HG03108 (cell line): ENCODE measurements at regions not wholly inside any gene's neighbourhood (a gene's known extent, or its start where the extent isn't known, plus 50 kb on each side); places are given as distances from the start of the nearest gene placed in this dataset.
"Not testable (repeated sequence)": the region's sequence is repeated elsewhere in the genome, so short reads cannot be mapped to it uniquely, and the experiment has no call there.

Experiments
- ATAC-seq: cut with Tn5 transposase; IDR thresholded peaks from one replicate; pipeline ENCODE4 v1.9.1; 2021; ENCODE audit warnings: moderate library complexity; ENCODE audit not compliant: unreplicated experiment

DNA sequence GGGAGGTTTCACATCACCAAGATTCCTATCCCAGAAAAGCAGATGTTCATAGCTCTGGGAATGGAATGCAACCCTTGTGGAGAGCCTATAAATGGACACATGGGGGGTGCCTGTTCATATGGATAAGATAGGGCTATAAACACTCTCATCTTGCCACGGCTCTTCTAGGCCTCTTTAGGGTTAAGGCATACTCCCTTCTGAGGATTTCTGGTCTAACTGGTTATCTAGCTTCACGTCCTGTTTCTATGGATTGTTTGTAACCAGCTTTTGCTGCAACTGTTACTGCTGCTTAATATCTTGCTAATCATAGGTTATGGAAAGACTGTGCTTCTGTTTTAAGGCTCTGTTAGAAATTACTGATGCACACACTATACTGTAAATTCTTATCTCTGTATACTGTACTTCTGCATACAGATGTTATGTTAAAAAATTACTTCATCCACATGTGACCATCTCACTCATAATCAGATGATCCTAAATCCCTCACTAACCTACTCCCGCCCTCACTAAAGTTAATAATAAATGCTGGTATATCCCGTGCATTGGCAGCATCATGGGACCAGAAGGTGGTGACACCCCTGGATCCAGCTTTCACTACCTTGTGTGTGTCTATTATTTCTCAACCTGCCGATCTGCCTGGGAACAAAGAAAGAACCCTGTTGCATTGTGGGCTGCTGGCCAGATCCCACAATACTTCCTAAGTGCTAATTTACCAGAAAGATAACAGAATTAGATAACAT is 68.7 kb downstream of the PRKAB2 start:
- not testable (repeated sequence) for ATAC-seq

DNA sequence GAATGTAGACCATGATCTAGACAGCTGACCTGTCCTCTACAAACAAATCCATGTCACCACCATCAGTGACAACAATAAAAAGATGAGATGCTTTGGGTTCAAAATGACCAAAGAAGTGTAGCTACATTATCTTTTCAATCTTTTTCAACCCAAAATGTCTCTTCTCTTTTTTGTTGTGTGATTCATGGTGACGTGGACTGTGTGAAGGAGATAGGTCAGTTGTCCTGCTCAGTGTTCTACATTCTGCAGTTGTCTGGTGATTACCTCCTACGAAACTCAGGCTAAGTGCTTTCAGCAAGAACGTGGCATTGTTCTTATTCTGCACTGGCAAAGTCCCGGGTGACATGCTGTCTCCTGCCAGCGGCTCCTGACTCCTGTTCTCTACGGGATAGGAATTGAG is 73.1 kb downstream of the PRKAB2 start:
- no peak for ATAC-seq

DNA sequence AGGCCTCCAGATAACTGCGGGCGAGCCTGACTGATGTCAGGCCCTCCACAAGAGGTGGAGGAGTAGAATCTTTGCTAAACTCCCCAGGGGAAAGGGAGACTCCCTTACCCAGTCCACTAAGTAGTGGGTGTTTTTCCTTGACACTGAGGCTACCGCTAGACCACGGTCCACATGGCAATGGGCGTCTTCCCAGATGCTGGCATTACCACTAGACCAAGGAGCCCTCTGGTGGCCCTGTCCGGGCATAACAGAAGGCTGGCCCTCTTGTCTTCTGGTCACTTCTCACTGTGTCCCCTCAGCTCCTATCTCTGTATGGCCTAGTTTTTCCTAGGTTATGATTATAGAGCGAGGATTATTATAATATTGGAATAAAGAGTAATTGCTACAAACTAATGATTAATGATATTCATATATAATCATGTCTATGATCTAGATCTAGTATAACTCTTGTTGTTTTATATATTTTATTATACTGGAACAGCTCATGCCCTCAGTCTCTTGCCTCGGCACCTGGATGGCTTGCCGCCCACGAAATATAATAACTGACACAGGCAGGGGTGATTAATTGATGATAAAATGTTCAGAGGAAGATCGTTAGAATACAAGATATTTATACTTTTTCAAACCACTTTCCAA is 73.8 kb downstream of the PRKAB2 start:
- not testable (repeated sequence) for ATAC-seq

DNA sequence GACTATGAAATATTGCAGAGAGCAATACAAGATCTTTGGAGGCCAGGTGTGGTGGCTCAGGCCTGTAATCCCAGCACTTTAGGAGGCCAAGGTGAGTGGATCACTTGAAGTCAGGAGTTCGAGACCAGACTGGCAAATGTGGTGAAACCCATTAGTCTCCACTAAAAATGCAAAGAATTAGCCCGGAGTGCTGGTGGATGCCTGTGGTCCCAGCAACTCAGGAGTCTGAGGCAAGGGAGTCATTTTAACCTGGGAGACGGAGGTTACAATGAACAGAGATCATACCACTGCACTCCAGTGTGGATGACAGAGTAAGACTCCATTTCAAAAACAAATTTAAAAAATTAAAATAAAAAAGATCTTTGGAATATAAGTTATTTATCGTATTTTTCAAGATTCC is 76.6 kb downstream of the PRKAB2 start:
- ATAC-seq: no peak

DNA sequence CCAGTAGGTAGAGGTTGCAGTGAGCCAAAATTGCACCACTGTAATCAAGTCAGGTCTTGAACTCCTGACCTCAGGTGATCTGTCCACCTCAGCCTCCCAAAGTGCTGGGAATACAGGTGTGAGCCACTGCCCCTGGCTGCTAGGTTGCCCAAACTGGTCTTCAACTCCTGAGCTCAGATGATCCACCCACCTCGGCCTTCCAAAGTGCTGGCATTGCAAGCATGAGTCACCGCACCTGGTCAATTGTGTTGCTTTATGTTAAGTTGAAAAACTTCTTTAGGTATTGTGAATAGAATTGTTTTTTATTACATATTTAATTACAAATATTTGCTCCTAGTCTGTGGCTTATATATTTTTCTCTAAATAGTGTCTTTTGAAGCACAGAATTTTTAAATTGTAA is 80.5 kb downstream of the PRKAB2 start:
- ATAC-seq: no peak

DNA sequence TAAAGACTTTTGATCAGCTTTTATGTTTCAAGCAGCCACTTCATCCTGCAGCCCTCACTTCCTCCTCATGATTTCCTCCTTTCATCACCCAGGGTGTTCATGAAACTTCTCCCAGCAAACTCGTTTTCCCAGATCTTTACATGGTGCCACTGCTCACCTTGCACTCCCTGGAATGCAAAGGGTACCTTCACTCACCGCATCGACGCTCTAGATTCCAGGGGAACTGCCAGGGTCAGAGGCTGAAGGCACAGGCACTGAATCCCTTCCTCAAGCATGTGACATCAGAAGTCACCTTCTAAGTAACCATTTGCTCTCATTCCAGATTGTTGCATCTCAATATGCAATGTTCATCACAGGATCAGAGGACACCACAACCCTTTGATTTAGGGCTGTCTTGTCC is 82.8 kb downstream of the PRKAB2 start:
- no peak for ATAC-seq

DNA sequence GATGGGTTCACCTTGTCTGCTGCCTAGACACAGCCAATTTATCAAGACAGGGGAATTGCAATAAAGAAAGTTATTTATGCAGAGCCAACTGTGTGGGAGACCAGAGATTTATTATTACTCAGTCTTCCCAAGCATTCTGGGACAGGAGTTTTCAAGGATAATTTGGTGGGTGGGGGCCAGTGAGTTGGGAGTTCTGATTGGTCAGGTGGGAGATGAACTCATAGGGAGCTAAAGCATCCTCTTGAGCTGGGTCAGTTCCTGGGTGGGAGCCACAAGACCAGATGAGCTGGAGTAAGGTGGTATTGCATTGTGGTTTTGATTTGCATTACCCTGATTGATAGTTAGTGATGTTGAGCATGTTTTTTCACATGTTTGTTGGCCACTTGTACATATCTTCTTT is 86.1 kb downstream of the PRKAB2 start:
- no peak for ATAC-seq

DNA sequence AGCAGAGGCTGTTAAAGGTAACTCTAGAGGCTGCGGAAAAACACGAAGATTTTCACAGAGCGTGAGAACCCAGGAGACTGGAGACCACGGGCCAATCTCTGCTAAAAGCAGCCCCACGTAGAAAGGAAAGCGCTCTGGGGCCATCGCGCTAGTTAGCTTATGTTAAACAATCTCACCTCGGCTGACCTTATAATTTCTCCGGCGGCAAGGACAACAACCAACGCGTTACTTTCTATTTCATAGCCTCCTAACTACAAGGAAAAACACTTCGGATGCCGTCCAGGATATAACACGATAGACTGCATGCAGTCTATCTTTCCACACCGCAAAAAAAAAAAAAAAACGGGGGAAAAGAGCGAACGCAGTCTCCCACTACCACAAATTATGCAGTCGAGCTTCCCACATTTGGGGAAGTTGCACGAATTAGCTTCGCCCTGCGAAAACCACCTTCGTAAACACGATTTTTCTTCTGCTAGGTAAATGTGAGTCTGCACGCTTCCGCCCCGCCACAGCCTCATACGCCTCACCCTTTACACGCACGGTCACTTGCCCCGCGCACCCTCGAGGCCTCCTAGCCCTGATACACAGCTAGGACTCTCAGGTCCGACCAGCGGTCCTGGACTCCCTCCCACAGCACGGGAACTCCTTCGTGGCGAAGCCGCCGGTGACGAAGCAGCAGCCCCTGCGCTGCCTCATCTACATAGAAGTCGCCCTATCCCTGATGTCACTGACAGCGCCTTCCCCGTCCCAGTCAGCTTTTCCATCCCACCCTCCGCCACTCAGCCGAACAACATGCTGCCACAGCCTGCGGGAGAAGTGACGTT is 87.8 kb downstream of the PRKAB2 start:
- peak; percentile 58 for ATAC-seq

DNA sequence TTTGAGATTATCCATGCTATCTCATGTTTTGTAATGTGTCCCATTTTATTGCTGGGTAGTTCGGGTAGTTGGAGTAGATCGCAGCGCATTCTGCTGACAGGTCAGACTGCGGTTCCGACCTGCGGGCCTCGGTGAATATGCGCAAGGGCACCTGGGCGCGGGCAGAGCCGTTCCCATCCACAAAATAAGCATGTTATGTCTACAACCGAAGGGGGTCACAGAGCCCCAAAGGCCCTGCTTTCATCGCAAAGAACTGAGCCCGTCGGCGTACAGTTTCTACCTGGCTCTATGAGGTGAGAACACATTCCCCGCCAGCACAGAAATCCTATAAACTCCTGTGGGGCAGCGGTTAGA is 88.4 kb downstream of the PRKAB2 start:
- no peak for ATAC-seq

DNA sequence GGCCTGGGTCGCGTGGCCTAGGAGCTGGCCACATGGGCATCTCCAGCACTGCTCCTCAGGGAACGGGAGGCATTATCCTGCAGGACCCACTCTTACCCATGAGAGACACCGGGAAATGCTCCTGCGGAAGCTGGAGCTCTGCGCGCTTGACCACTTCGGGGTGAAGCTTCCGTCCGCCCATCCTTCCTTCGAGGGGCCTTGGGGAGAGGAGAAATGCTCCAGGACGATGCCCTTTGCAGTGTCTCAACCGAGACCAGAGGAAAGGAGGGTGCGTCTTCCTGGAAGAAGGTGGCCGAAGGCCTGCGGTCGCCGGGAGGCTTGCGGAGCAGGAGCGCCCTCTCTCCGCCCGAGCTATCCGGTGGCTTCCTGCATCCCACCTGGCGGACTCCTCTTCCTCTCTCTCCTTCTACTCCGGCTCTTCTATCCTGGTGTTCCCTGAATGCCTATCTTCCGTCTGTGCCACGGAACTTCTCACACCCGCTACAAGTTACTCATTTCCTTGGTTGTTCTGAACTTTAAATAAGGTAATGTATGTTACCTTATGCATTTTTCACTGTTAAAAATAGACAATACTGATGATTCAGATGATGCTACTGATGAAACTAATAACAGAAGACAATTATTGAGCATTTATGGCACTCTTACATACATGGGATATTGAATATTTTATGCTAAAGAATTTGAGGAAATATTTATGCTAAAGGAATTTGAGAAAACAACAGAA is 91.4 kb downstream of the PRKAB2 start:
- no peak for ATAC-seq

DNA sequence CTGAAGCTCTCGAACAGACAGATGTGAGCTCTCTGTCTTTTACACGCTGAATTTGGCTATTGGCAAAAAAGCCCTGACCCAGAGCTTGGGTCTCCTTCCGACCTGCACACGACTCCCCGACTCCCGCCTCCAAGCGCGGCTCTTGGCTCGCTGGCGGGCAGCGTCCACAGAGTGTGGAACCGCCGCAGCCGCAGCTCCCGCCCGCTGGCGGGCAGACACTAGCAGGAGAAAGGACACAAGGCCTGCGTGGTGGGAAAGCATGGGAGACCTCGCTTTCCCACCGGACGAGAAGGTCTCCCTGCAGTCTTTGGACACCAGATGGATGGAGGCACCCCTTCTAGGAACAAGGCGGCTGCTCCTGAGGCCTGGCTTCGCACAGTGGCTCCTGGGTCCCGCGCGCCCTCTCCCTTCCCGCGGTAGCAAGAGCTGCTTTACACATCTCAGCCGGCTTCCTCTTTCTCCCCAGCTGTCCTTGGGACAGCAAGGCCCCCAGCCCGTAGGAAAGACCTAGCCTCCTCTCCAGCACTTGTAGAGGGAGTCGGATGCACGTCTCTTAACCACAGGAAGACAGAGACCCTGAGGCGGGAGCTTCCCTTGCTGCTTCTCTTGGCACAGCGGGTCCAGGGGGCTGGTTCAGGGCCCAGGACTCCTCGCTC is 92.1 kb downstream of the PRKAB2 start:
- no peak for ATAC-seq

DNA sequence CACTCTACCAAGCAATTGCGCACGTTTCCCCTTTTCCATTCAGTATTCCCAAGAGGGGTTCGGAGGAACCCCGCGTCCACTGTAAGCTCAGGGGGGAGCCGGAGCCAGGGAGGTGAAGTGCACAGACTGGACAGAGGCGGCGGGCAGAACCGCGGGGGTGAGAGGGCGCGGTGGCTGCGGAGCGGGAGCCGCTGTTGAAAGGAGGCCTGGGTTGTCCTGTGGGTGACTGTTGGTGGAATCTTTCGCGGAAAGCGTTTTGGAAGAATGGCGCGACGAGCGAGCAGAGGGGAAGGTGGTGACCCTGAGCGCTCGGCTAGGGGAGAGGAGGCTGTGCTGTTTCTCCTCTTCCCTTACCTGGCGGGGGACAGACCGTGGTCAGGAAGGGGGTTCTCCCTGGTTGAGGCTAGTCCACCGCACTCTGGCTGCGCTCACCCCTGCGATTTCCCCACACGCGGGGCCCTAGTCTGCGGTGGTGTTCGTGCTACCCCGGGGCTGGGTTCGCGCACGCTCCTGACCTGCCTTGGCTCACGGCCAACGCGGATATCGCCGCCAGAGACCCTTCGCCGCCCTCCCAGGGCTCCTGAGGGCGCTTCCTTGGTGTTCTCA is 92.8 kb downstream of the PRKAB2 start:
- ATAC-seq: no peak

DNA sequence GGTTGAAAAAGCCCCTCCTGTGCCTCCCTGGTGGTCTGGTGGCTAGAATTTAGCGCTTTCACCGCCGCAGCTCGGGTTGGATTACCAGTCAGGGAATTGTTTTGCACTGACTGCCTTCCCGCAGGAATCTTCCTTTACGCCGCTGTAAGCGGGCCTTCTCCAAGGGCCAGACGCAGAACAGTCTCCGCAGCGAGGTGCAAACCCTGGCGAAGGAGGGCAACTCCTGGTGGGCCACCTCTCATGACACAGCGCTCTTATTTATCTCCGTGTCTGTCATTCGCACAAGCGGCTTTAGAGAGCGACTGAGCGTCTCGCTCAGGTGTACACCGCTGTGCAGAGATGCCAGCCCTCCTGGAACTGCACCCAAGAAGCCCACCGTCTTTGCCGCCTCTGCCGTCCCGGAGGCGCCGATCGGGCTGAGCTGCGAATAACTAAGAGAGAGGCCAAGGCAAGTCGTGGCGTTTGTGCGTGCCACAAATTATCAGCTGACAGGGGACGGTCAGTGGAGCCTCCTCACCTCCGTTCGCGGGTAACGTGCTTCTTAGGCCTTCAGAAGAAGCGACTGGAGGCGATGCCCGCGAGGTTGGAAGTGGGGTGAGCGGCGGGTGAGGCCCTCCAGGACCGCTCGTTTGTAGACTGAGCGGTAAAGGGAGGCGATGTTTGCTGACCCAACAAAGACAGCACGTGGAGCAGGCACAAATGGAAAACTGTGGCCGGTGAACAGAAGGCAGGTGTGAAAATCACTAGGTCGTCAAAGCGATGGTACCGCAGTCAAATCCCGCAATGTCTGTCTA is 93.5 kb downstream of the PRKAB2 start:
- no peak for ATAC-seq

DNA sequence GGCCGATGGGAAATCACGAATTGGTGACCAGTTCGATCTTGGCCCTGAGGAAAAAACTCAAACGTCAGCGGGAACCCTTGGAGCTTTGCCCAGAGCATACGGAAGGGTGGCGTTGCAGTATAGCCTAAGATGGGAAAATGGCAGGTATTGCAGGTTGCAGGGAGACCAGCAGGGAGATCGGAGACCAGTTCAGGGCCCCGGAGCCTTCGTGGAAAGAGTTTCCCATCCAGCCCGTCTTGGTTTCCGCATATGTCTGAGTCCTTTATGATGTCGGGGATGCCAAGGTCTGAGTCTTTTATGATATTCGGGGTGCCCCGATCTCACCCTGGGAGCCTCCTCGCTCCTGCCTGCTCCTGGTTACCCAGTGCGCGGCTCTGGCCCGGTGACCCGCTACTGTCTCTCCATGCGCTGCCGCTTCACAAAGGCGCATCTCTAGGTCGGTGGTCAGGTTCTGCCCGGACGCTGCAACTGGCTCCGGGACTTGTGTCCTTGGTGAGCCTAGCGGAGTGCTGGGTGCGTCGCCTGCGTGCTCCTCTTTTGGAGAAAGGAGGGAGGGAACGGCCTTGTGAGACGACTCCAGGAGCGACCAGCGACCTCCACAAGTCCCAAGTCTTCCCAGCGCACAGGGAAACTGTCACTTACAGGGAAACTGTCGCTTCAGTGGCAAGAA is 94.2 kb downstream of the PRKAB2 start:
- ATAC-seq: no peak

DNA sequence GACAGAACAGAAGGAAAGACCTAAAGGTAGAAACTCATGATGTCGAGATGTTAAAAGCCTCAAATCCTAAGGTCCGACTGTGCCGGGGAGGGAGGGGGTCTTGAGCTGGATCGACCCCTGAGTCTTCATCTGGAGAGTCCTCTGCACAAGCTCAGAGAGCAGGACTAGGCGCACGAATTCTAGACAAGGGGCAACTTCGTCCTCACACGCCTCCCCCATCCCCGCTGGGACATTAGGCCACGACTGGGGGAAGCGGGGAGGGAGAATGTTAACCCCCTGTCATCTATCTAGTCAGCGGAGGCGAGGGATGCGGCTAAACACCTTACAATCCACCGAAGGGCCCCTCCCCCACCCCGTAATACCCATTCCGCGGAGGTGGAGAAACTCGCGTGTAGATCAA is 94.7 kb downstream of the PRKAB2 start:
- ATAC-seq: no peak

DNA sequence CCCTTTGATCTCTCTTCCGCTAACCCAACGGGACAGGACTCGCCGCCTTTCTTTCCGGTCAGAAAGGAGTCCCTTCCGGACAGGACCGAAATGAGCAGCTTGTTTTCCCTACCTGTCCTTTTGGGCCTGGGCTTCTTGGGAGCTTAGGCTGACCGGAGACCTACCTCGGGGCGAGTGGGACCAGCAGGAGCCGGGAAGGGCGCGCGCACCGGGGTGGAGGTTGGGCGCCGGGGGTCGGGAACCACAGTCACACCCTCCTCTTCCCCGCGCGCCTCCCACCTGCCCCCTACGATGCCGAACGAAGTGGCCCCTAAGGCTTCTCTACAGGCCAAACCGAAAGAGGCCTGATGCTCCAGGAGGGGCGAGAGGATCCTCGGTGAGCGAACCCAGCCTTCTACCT is 95.2 kb downstream of the PRKAB2 start:
- no peak for ATAC-seq

DNA sequence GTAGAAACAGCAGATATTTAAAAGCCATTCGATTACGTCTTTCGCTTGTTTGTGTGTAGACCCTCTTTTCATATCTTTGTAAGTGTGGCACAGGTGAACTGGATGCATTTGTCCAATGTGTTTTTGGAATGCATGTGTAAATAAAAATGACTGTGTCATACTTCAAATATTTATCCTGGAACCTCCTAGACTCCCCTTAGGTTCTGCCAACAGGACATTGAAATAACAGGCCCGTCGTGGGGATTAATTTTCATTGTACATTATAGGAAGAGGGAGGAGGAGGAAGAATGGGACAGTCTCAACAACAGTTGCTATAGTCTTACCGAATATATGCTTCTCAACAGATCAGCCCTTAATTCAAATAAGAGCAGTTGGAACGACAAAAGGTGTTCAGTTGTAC is 95.8 kb downstream of the PRKAB2 start:
- ATAC-seq: no peak

DNA sequence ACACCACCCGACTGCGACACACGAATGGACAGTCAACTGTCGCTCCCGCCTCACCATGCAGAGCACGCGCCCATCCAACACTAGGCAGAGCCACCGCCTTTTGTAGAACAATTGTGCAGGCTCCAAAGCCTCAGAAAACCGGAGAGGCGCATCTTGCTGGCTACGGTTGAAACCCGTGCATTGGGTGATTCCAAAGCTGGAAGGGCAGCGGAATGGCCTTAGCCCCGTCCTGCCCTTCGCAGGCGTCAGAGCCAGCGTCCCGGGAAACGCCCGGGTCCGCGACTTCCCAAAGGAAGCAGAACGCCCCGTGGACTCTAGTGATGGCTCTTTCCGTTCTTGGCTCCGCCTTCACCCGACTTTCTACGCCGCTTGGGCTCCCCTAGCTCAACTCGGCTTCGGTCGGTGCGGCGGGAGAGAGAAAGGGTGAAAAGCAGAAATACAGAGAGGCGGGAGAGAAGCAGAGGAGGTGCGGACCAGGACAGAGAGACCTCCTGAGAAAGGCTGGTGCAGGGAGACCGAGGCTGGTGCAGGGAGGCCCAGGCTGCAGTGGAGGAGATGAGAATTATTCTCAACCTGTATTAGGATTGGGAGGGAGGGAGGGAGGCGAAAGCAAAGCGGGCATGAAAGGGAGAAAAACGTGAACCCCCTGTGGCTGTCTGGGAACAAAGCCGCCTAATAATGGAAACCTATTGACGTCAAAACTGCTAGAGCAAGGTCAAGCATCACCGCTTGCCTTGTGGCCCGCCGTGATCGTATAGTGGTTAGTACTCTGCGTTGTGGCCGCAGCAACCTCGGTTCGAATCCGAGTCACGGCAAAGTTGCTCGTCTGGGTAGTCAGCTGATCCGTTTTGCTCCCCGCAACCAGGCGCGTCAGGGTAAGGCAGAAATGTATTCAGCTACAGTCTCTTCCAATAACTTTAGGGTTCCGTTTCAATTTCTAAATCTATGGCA is 99.5 kb downstream of the PRKAB2 start:
- no peak for ATAC-seq
